ENCODE measurements at regions not wholly inside any gene's neighbourhood (a gene's known extent, or its start where the extent isn't known, plus 50 kb on each side); places are given as distances from the start of the nearest gene placed in this dataset.

DNA sequence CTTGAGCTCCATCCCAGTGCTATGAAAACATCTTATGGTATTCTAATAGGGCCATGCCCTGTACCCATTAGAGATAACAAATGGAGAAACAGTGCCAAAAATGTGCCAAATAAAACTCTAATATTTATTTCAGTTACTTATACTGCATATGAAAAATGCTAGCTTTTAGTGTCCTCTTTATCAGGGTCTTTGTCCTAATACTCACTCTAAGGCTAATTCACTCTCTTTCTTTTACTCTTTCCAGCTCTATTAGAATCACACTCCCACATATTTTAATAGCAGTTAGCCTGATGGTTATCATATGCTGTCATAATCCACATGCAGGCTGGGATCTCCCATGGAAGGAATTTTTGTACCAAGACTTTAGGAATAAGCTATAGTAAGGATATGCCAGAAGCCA, 408.4 kb downstream of the ETV1 start (continued):
- TF ChIP-seq, protein P1, sequence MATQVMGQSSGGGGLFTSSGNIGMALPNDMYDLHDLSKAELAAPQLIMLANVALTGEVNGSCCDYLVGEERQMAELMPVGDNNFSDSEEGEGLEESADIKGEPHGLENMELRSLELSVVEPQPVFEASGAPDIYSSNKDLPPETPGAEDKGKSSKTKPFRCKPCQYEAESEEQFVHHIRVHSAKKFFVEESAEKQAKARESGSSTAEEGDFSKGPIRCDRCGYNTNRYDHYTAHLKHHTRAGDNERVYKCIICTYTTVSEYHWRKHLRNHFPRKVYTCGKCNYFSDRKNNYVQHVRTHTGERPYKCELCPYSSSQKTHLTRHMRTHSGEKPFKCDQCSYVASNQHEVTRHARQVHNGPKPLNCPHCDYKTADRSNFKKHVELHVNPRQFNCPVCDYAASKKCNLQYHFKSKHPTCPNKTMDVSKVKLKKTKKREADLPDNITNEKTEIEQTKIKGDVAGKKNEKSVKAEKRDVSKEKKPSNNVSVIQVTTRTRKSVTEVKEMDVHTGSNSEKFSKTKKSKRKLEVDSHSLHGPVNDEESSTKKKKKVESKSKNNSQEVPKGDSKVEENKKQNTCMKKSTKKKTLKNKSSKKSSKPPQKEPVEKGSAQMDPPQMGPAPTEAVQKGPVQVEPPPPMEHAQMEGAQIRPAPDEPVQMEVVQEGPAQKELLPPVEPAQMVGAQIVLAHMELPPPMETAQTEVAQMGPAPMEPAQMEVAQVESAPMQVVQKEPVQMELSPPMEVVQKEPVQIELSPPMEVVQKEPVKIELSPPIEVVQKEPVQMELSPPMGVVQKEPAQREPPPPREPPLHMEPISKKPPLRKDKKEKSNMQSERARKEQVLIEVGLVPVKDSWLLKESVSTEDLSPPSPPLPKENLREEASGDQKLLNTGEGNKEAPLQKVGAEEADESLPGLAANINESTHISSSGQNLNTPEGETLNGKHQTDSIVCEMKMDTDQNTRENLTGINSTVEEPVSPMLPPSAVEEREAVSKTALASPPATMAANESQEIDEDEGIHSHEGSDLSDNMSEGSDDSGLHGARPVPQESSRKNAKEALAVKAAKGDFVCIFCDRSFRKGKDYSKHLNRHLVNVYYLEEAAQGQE (IDR thresholded peaks at IDR 0.05; ENCODE audit: unreplicated experiment): no peak
- TF ChIP-seq CREB1 (CRISPR knock-in tag; IDR thresholded peaks at IDR 0.05; ENCODE audit: low read depth) (no peak), JUNB (IDR thresholded peaks at IDR 0.05; ENCODE audit: unreplicated experiment) (no peak), ZNF331 (CRISPR knock-in tag; IDR thresholded peaks at IDR 0.05; ENCODE audit: low read depth) (no peak)

DNA sequence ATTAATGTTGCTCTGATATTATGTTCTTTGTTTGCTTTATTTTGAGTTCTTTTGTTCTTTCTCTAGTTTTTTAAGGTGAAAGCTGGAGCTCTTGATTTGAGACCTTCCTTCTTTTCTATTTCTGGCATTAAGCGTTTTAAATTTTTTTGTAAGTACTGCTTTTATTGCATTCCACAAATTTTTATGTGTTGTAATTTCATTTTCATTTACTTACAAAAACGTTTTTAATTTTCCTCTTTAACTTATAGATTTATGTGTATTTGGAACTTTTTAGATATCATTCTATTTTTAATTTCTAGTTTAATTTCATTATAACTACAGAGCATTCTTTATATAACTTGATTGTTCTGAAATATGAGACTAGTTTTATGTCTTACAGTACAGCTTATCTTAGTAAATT, 395.6 kb downstream of the ETV1 start:
- no peaks in the 10 kb centered on the region for H3K27me3 Mint-ChIP-seq (ENCODE audit: insufficient read depth, low read depth, poor library complexity)
- no peak overlapping the region for H3K27ac Mint-ChIP-seq

More for the DNA sequence above, 395.6 kb downstream of the ETV1 start:
- H3K27ac ChIP-seq (ENCODE audit: low read depth): no peak overlapping the region
- TF ChIP-seq, protein P2, sequence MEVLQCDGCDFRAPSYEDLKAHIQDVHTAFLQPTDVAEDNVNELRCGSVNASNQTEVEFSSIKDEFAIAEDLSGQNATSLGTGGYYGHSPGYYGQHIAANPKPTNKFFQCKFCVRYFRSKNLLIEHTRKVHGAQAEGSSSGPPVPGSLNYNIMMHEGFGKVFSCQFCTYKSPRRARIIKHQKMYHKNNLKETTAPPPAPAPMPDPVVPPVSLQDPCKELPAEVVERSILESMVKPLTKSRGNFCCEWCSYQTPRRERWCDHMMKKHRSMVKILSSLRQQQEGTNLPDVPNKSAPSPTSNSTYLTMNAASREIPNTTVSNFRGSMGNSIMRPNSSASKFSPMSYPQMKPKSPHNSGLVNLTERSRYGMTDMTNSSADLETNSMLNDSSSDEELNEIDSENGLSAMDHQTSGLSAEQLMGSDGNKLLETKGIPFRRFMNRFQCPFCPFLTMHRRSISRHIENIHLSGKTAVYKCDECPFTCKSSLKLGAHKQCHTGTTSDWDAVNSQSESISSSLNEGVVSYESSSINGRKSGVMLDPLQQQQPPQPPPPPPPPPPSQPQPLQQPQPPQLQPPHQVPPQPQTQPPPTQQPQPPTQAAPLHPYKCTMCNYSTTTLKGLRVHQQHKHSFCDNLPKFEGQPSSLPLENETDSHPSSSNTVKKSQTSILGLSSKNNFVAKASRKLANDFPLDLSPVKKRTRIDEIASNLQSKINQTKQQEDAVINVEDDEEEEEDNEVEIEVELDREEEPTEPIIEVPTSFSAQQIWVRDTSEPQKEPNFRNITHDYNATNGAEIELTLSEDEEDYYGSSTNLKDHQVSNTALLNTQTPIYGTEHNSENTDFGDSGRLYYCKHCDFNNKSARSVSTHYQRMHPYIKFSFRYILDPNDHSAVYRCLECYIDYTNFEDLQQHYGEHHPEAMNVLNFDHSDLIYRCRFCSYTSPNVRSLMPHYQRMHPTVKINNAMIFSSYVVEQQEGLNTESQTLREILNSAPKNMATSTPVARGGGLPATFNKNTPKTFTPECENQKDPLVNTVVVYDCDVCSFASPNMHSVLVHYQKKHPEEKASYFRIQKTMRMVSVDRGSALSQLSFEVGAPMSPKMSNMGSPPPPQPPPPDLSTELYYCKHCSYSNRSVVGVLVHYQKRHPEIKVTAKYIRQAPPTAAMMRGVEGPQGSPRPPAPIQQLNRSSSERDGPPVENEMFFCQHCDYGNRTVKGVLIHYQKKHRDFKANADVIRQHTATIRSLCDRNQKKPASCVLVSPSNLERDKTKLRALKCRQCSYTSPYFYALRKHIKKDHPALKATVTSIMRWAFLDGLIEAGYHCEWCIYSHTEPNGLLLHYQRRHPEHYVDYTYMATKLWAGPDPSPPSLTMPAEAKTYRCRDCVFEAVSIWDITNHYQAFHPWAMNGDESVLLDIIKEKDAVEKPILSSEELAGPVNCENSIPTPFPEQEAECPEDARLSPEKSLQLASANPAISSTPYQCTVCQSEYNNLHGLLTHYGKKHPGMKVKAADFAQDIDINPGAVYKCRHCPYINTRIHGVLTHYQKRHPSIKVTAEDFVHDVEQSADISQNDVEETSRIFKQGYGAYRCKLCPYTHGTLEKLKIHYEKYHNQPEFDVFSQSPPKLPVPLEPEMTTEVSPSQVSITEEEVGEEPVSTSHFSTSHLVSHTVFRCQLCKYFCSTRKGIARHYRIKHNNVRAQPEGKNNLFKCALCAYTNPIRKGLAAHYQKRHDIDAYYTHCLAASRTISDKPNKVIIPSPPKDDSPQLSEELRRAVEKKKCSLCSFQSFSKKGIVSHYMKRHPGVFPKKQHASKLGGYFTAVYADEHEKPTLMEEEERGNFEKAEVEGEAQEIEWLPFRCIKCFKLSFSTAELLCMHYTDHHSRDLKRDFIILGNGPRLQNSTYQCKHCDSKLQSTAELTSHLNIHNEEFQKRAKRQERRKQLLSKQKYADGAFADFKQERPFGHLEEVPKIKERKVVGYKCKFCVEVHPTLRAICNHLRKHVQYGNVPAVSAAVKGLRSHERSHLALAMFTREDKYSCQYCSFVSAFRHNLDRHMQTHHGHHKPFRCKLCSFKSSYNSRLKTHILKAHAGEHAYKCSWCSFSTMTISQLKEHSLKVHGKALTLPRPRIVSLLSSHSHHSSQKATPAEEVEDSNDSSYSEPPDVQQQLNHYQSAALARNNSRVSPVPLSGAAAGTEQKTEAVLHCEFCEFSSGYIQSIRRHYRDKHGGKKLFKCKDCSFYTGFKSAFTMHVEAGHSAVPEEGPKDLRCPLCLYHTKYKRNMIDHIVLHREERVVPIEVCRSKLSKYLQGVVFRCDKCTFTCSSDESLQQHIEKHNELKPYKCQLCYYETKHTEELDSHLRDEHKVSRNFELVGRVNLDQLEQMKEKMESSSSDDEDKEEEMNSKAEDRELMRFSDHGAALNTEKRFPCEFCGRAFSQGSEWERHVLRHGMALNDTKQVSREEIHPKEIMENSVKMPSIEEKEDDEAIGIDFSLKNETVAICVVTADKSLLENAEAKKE (CRISPR knock-in tag; IDR thresholded peaks at IDR 0.05): no peak
- TF ChIP-seq, protein P3, sequence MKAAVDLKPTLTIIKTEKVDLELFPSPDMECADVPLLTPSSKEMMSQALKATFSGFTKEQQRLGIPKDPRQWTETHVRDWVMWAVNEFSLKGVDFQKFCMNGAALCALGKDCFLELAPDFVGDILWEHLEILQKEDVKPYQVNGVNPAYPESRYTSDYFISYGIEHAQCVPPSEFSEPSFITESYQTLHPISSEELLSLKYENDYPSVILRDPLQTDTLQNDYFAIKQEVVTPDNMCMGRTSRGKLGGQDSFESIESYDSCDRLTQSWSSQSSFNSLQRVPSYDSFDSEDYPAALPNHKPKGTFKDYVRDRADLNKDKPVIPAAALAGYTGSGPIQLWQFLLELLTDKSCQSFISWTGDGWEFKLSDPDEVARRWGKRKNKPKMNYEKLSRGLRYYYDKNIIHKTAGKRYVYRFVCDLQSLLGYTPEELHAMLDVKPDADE (IDR thresholded peaks at IDR 0.05): no peak
- no peak for TF ChIP-seq CREB1 (CRISPR knock-in tag; IDR thresholded peaks at IDR 0.05; ENCODE audit: low read depth)
- no peaks in the 10 kb centered on the region for H4K20me1 ChIP-seq (replicated peaks; ENCODE audit: insufficient read depth)
- Mint-ChIP-seq H3K36me3 (ENCODE audit: low read depth) (peaks cover 8% of the 10 kb centered on the region; the same call in 2 of the 3 replicates), H3K9me3 (peaks cover 10% of the 10 kb centered on the region), H3K4me1 (no peaks in the 10 kb centered on the region), H3K4me3 (no peak overlapping the region)
- ATAC-seq: no peak
- H3K36me3 ChIP-seq (ENCODE audit: insufficient read depth): no peaks in the 10 kb centered on the region
- no peak overlapping the region for H3K4me3 ChIP-seq
- no peak overlapping the region for H2AFZ ChIP-seq
- no peak overlapping the region for H3K4me2 ChIP-seq
- no peaks in the 10 kb centered on the region for H3K27me3 ChIP-seq (ENCODE audit: insufficient read depth)
- no peaks in the 10 kb centered on the region for H3F3A ChIP-seq (replicated peaks; ENCODE audit: low read depth)
- H3K9me2 ChIP-seq (ENCODE audit: insufficient read depth): 0 out of 2 replicates have a peak, but pooled peaks cover 3% of the 10 kb centered on the region
- H3K4me1 ChIP-seq (ENCODE audit: insufficient read depth): no peaks in the 10 kb centered on the region
- H3K79me2 ChIP-seq (replicated peaks; ENCODE audit: insufficient read depth): no peaks in the 10 kb centered on the region
- DNase-seq (ENCODE audit: low spot score): no peak

Measured in GM23338 (cell line).